ENCODE measurements at regions not wholly inside any gene's neighbourhood (a gene's known extent, or its start where the extent isn't known, plus 50 kb on each side); places are given as distances from the start of the nearest gene placed in this dataset.
A peak's percentile ranks its signal among the peaks of the same experiment; 100 is the strongest.

GRCh38 chr2:236856848-236857235 lies 228.8 kb upstream of the COPS8 start:
- FAIRE-seq, result no peak
- TF ChIP-seq CHD1 (IDR thresholded peaks at IDR 0.05; ENCODE audit: low read depth, low read length), result no peak

More at GRCh38 chr2:236856848-236857235, 228.8 kb upstream of the COPS8 start:
- Histone ChIP-seq H2AK5ac (ENCODE audit: low read depth, low read length) (no peak overlapping the region), H3K79me1 (ENCODE audit: low read depth, low read length) (no peaks in the 10 kb centered on the region), H3K27me3 (replicated peaks in 1 of 4; ENCODE audit: control insufficient read depth in 3 of 4, extremely low read depth in 1 of 4, insufficient read depth in 3 of 4, low read length in 3 of 4) (no peaks in the 10 kb centered on the region), H2BK5ac (ENCODE audit: low read depth, low read length) (no peak overlapping the region; the same call in 1 of the 2 replicates), H3K14ac (ENCODE audit: insufficient read length) (no peak overlapping the region), H3K36me3 (ENCODE audit: control insufficient read depth in 2 of 4, insufficient read depth in 4 of 4, low read length in 3 of 4) (no peaks in the 10 kb centered on the region), H4K91ac (replicated peaks; ENCODE audit: insufficient read length, low read length) (no peak overlapping the region), H2BK120ac (replicated peaks; ENCODE audit: low read depth, low read length) (no peak overlapping the region), H3K9ac (replicated peaks in 1 of 4; ENCODE audit: extremely low read depth in 1 of 4, low read depth in 3 of 4, low read length in 3 of 4) (no peak overlapping the region), H4K8ac (ENCODE audit: extremely low read depth, insufficient read depth, low read length) (no peak overlapping the region), H3K9me3 (ENCODE audit: insufficient read depth in 2 of 2, low read depth in 1 of 2, low read length in 1 of 2) (peaks cover 6 to 10% of the 10 kb centered on the region in 2 experiments; a peak in 2 of 4 replicates), H3K4me1 (replicated peaks in 1 of 4; ENCODE audit: control insufficient read depth in 3 of 4, insufficient read depth in 4 of 4, low read length in 3 of 4) (peaks cover 5 to 30% (median 20%) of the 10 kb centered on the region in 4 experiments), H3K56ac (replicated peaks; ENCODE audit: insufficient read length, low read depth, low read length) (no peak overlapping the region), H3K4ac (replicated peaks; ENCODE audit: insufficient read length, low read depth, low read length) (no peak overlapping the region), H3K23me2 (ENCODE audit: low read depth, low read length) (no peaks in the 10 kb centered on the region), H3K23ac (ENCODE audit: insufficient read length) (no peak overlapping the region), H3K4me2 (ENCODE audit: insufficient read depth in 1 of 2, low read depth in 2 of 2, low read length in 2 of 2) (peak overlapping the region in 1 of 2 experiments; percentile 52; a peak in 2 of 4 replicates), H3K79me2 (ENCODE audit: control insufficient read depth in 1 of 2, insufficient read depth in 2 of 2, low read length in 2 of 2) (no peaks in the 10 kb centered on the region), H3K4me3 (ENCODE audit: extremely low read depth in 1 of 4, insufficient read depth in 2 of 4, low read depth in 3 of 4, low read length in 4 of 4) (no peak overlapping the region), H3K18ac (ENCODE audit: extremely low read depth, low read length) (0 out of 2 replicates have a peak overlapping the region, but pooled peaks have one; percentile 85), H2BK15ac (ENCODE audit: low read length) (0 out of 2 replicates have a peak overlapping the region, but pooled peaks have one; percentile 77), H2BK12ac (ENCODE audit: low read depth, low read length) (no peak overlapping the region), H4K20me1 (replicated peaks in 1 of 2; ENCODE audit: control insufficient read depth in 1 of 2, insufficient read depth in 2 of 2, low read length in 2 of 2) (no peaks in the 10 kb centered on the region), H3K27ac (ENCODE audit: low read depth, low read length) (no peak overlapping the region), H2BK20ac (ENCODE audit: low read length) (0 out of 2 replicates have a peak overlapping the region, but pooled peaks have one; percentile 37), H4K5ac (ENCODE audit: insufficient read length, low read depth, low read length) (peak overlapping the region; percentile 3), H2AFZ (ENCODE audit: low read length) (no peak overlapping the region)
- ChIA-PET CTCF (ENCODE audit: partially characterized antibody) (no interaction called here), POLR2A (ENCODE audit: partially characterized antibody) (no interaction called here)
- WGBS, 2 experiments (ENCODE audit: extremely low coverage in 1 of 2, insufficient coverage in 1 of 2, insufficient read length in 1 of 2, insufficient replicate concordance in 2 of 2, low coverage in 1 of 2, low lambda C conversion rate in 2 of 2, missing lambda C conversion rate in 1 of 2), result 60% methylated on average over 2 of the region's 3 CpGs; no CpG with 5 or more reads in 1 of the 2 experiments
- no peak for DNase-seq (ENCODE audit: low read depth in 1 of 2, low spot score in 2 of 2)

Data from H1 (cell line).